ENCODE measurements at regions not wholly inside any gene's neighbourhood (a gene's known extent, or its start where the extent isn't known, plus 50 kb on each side); places are given as distances from the start of the nearest gene placed in this dataset.

DNA sequence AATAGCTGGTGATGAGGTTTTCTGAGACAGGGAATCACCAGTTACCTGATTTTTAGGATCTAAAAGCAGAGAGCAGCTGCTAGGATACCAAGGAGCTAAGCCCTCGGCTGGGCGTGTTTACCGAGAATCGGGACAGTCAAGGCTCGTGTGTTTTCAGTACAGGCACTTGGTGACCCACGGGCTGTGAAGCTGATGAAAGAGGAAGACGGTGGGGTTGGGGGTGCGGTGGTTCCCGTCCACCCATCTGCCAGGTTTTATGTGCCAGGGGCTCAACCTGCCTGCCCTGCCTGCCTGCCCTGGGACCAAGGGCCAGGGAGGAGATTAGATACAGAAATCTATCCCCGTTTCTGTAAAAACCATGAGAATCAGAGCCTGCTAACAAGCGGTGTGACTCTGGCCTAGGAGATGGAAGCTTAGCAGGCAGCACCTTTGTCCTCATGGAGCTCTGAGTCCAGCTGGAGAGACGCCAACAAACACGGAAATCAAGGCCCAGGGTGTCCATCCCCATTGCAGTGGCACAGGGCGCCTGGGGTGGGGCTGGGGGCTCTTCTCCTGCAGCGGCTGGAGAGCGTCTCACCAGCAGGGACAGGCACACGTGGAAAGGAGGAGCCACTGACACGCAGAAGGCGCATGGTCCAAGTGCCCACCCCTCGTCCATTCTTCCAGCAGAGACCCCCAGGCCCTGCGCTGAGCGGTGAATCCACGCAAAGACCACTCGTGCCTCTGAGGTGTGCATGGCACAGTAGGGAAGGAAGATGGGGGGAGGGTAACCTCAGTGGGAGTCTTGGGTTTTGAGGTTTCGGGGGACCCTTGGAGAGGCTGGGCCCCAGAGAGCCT, 265.0 kb upstream of the TCERG1L start:
- DNase-seq (ENCODE audit: low read depth): no peak
- Histone ChIP-seq H3K27me3 (ENCODE audit: control insufficient read depth, insufficient read depth, low read length) (no peaks in the 10 kb centered on the region), H3K36me3 (ENCODE audit: control insufficient read depth, insufficient read depth, low read length) (no peaks in the 10 kb centered on the region), H3K4me3 (ENCODE audit: low read depth, low read length) (no peak overlapping the region)
- TF ChIP-seq, protein P1, sequence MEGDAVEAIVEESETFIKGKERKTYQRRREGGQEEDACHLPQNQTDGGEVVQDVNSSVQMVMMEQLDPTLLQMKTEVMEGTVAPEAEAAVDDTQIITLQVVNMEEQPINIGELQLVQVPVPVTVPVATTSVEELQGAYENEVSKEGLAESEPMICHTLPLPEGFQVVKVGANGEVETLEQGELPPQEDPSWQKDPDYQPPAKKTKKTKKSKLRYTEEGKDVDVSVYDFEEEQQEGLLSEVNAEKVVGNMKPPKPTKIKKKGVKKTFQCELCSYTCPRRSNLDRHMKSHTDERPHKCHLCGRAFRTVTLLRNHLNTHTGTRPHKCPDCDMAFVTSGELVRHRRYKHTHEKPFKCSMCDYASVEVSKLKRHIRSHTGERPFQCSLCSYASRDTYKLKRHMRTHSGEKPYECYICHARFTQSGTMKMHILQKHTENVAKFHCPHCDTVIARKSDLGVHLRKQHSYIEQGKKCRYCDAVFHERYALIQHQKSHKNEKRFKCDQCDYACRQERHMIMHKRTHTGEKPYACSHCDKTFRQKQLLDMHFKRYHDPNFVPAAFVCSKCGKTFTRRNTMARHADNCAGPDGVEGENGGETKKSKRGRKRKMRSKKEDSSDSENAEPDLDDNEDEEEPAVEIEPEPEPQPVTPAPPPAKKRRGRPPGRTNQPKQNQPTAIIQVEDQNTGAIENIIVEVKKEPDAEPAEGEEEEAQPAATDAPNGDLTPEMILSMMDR (IDR thresholded peaks at IDR 0.05; ENCODE audit: insufficient read depth, low read length, poor library complexity, severe bottlenecking): no peak

DNA sequence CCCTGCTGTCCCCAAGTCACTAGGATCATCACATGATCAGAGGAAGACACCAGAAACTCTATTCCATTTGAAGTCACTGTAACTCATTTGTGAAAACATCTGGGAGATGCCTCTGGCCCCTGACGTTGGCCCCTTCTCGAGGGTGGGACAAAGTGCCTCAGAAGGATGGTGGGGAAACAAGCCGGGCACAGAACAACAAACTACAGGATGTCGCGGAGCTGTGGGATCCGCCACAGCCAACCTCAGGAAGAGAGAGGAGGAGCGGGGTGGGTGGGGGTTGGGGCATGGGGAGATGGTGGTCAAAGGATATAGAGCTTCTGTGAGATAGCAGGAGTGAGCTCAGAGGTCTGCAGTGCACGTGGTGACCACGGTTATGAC, 265.6 kb upstream of the TCERG1L start:
- TF ChIP-seq, protein P1 (IDR thresholded peaks at IDR 0.05; ENCODE audit: insufficient read depth, low read length, poor library complexity, severe bottlenecking): no peak
- H3K36me3 ChIP-seq (ENCODE audit: control insufficient read depth, insufficient read depth, low read length): no peaks in the 10 kb centered on the region
- no peak for DNase-seq (ENCODE audit: low read depth)
- H3K27me3 ChIP-seq (ENCODE audit: control insufficient read depth, insufficient read depth, low read length): no peaks in the 10 kb centered on the region
- H3K4me3 ChIP-seq (ENCODE audit: low read depth, low read length): no peak overlapping the region

DNA sequence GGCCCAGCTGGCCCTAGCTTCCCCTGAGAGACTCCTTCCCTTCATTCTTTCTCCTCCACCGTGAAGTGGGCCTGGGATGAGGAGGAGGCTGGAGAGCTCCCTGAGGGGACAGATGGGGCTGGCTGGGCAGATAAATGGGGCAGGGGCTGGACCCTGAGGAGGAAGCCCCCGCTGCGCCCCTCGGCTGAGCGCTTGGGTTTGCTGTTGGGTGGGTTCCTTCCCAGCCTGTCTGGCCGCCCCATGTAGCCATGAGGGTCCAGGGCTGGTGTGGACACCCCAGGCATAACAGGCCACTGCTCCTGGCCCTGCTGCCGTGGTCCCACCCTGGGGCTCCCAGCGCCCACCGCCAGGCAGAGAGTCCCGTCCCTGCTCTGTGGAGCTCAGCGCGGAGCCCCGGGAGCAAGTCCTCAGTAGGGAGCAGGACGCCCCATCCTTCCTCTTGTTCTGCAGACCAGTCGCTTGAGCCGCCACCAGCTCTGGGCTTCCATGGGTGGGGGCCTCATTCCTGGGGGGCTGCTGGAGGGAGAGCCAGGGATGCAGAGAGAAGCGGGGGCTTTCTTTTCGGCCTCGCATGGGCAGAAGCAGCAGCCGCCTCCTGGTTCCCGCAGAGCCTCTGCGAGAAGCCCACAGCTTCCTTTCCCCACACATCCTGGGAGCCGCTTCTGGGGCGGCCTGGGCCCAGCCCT, 266.4 kb upstream of the TCERG1L start:
- no peaks in the 10 kb centered on the region for H3K27me3 ChIP-seq (ENCODE audit: control insufficient read depth, insufficient read depth, low read length)
- TF ChIP-seq, protein P1 (IDR thresholded peaks at IDR 0.05; ENCODE audit: insufficient read depth, low read length, poor library complexity, severe bottlenecking): no peak
- DNase-seq (ENCODE audit: low read depth): no peak
- no peaks in the 10 kb centered on the region for H3K36me3 ChIP-seq (ENCODE audit: control insufficient read depth, insufficient read depth, low read length)
- H3K4me3 ChIP-seq (ENCODE audit: low read depth, low read length): no peak overlapping the region

DNA sequence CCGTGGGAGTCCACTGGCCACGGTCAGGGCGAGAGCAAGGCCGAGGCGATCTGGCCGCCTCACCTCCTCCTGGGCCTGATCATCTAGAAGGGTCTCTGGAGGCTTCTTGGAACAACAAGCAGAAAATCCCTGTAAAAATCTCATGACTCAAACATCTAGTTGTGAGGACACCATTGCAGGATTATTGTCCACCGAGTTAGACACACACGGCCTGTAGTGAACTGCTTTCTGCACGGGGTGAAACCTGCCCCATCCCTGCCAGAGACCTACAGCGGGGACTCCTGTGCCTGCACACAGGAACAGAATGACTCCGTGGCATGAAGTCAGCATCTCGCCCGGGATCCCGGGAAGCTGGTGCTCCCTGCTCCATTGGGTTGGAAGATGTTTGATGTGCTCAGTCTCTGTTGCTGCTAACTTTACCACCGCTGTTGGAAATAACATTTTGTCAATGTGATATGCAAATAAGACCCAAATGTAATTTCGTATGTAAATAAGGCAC, 267.0 kb upstream of the TCERG1L start:
- Histone ChIP-seq H3K36me3 (ENCODE audit: control insufficient read depth, insufficient read depth, low read length) (no peaks in the 10 kb centered on the region), H3K4me3 (ENCODE audit: low read depth, low read length) (no peak overlapping the region), H3K27me3 (ENCODE audit: control insufficient read depth, insufficient read depth, low read length) (no peaks in the 10 kb centered on the region)
- TF ChIP-seq, protein P1 (IDR thresholded peaks at IDR 0.05; ENCODE audit: insufficient read depth, low read length, poor library complexity, severe bottlenecking): no peak
- DNase-seq (ENCODE audit: low read depth): no peak

DNA sequence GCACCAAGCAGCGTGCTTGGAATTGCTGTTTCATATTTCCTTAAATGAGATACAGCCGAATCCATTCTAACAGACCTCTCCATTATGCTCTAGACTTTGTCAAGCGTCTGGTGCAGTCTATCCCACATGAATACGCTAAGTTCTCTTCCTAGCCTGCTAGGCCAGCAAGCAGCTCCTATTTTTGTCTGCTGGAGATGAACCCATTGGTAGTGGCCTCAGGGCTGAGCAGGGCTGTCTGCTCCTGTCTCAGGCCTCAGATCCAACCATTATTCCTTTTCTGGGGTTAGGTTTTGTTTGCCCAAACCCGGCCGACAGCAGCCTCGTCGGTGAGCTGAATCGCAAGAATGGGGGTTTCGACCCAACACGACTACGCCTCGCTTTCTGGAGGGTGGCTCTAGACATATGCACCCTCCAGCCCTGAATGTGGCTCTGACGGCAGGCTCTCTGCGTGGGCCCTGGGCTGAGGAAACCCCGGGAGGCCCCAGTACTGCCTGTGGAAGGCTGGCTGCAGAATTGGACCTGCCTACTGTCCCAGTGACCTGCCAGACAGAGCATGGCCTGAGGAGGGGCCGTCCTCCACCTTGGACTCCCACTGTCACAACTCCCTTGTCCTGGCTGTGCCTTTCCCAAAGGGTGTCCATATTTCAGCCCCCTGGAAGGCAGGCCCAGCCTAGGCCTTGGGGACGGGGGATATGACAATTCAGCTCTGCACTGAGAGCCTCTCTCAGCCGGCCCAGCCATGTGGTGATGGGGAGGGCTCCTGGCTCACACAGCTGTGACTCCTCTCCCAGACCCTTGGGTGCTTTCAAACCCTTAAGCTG, 267.9 kb upstream of the TCERG1L start:
- no peak for DNase-seq (ENCODE audit: low read depth)
- H3K4me3 ChIP-seq (ENCODE audit: low read depth, low read length): no peak overlapping the region
- TF ChIP-seq, protein P1 (IDR thresholded peaks at IDR 0.05; ENCODE audit: insufficient read depth, low read length, poor library complexity, severe bottlenecking): no peak

More for the DNA sequence above, 267.9 kb upstream of the TCERG1L start:
- no peaks in the 10 kb centered on the region for H3K36me3 ChIP-seq (ENCODE audit: control insufficient read depth, insufficient read depth, low read length)
- no peaks in the 10 kb centered on the region for H3K27me3 ChIP-seq (ENCODE audit: control insufficient read depth, insufficient read depth, low read length)

Data from kidney epithelial cell (primary cell).